GM23248 (cell line): ENCODE measurements at regions not wholly inside any gene's neighbourhood (a gene's known extent, or its start where the extent isn't known, plus 50 kb on each side); places are given as distances from the start of the nearest gene placed in this dataset.

ENCODE experiments used
- DNase-seq: peaks from one replicate; pipeline ENCODE4 v3.0.0-alpha.2; 2015
- H2AFZ ChIP-seq: fragments of 200-600 bp; sonication (generic); 2 replicates; pipeline ENCODE4 v1.6.1; 2016; ENCODE audit warnings: antibody characterized with exemption
- H3F3A ChIP-seq: fragments of 200-600 bp; sonication (generic); 2 replicates; pipeline ENCODE4 v1.6.1; 2016; ENCODE audit warnings: mild to moderate bottlenecking, antibody characterized with exemption, mixed run types; ENCODE audit not compliant: insufficient read depth
- H3K27ac ChIP-seq: fragments of 200-600 bp; sonication (generic); 2 replicates; pipeline ENCODE4 v1.5.1; 2016; ENCODE audit warnings: mild to moderate bottlenecking
- H3K27me3 ChIP-seq: fragments of 200-600 bp; sonication (generic); replicated peaks from 2 replicates; pipeline ENCODE4 v1.6.1; 2016; ENCODE audit warnings: mild to moderate bottlenecking; ENCODE audit not compliant: insufficient read depth
- H3K36me3 ChIP-seq: fragments of 200-600 bp; sonication (generic); 2 replicates; pipeline ENCODE4 v1.6.1; 2016; ENCODE audit warnings: low read depth, mild to moderate bottlenecking
- H3K4me1 ChIP-seq: fragments of 200-600 bp; sonication (generic); 2 replicates; pipeline ENCODE4 v1.6.1; 2016; ENCODE audit warnings: mild to moderate bottlenecking; ENCODE audit not compliant: insufficient read depth
- H3K4me2 ChIP-seq: fragments of 200-600 bp; sonication (generic); one replicate; pipeline ENCODE4 v1.6.1; 2016; ENCODE audit warnings: mild to moderate bottlenecking; ENCODE audit not compliant: unreplicated experiment
- H3K4me3 ChIP-seq: fragments of 200-600 bp; sonication (generic); 2 replicates; pipeline ENCODE4 v1.5.1; 2016; ENCODE audit warnings: mild to moderate bottlenecking
- H3K79me2 ChIP-seq: fragments of 200-600 bp; sonication (generic); 2 replicates; pipeline ENCODE4 v1.6.1; 2016; ENCODE audit warnings: mild to moderate bottlenecking; ENCODE audit not compliant: insufficient read depth
- H3K9ac ChIP-seq: fragments of 200-600 bp; sonication (generic); 2 replicates; pipeline ENCODE4 v1.6.1; 2016; ENCODE audit warnings: mild to moderate bottlenecking
- H3K9me2 ChIP-seq: fragments of 200-600 bp; sonication (generic); 2 replicates; pipeline ENCODE4 v1.6.1; 2016; ENCODE audit warnings: mixed run types, mild to moderate bottlenecking, moderate library complexity; ENCODE audit not compliant: insufficient read depth
- H3K9me3 ChIP-seq: fragments of 200-600 bp; sonication (generic); one replicate; pipeline ENCODE4 v1.6.1; 2017; ENCODE audit warnings: low read depth
- H4K20me1 ChIP-seq: fragments of 200-600 bp; sonication (generic); 2 replicates; pipeline ENCODE4 v1.6.0; 2016; ENCODE audit not compliant: insufficient read depth
- EZH2 ChIP-seq: fragments of 200-600 bp; sonication (generic); IDR thresholded peaks from 2 replicates; pipeline ENCODE4 v1.6.1; 2018; ENCODE audit warnings: antibody characterized with exemption, mild to moderate bottlenecking; ENCODE audit not compliant: insufficient read depth, poor library complexity, severe bottlenecking
- EZH2phosphoT487 ChIP-seq: fragments of 200-600 bp; sonication (generic); IDR thresholded peaks from 2 replicates; pipeline ENCODE4 v1.6.1; 2018; ENCODE audit warnings: antibody characterized with exemption, moderate library complexity, mild to moderate bottlenecking, low read depth; ENCODE audit not compliant: insufficient read depth
- WGBS, 2 experiments: methylation state at CpG; one replicate each; pipeline ENCODE4 v1.1.6; 2015 to 2017; ENCODE audit warnings: low lambda C conversion rate in 2 of 2, low coverage in 1 of 2; ENCODE audit errors: missing lambda C conversion rate in 2 of 2; 5-methylcytosine and 5-hydroxymethylcytosine counted together
- in situ Hi-C: fragments of 300-500 bp; cut with MboI; formaldehyde crosslinking; loops from 2 replicates; pipeline ENCODE4 v1.15.0; 2020

DNA sequence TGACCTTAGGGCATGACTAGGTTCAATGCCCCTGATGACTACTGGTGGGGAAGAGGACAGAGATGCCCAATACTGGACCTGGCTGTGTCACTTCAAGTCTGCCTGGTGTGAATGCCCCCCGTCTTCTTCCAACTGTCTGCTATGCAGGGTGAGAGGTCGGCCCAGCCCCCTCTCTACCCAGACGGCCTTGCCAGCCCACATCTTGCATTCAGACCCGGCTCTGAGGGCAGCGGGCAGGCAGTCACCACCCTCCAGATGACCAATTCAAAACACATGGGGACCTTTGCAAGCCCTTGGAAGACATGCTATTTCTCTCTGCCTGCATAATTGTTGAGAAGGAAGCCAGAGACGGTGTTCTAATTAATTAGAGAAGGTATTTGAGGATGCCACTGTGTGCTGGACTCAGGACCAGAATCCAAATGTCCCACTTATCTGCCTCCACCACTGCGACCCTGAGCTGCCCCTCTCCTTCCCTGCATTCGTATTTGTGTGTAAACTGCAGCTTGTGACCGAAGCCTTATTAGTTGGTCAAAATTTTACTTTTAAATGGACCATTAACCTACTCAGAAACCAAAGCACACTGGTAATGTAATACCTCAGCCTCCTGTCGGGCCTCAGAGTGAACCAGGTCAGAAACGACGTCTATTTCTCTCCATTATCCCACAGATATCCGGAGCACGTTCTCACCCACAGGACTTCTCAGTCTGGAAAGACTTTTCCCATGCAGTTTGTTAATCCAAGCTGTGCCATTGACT, 407.0 kb downstream of the ZNF536 start:
- H3K36me3 ChIP-seq, result no peaks in the 10 kb centered on the region
- H3K4me1 ChIP-seq, result no peaks in the 10 kb centered on the region
- H3K9me2 ChIP-seq, result no peaks in the 10 kb centered on the region
- no peaks in the 10 kb centered on the region for H3K79me2 ChIP-seq
- TF ChIP-seq EZH2 (no peak), EZH2phosphoT487 (no peak)
- H3F3A ChIP-seq, result no peaks in the 10 kb centered on the region
- no peak overlapping the region for H3K9ac ChIP-seq
- H3K4me2 ChIP-seq, result no peak overlapping the region
- H2AFZ ChIP-seq, result no peak overlapping the region
- no peak for DNase-seq
- H3K27me3 ChIP-seq, result peaks cover 10% of the 10 kb centered on the region; the same call in 1 of the 2 replicates
- no peak overlapping the region for H3K27ac ChIP-seq
- no peak overlapping the region for H3K4me3 ChIP-seq
- no peaks in the 10 kb centered on the region for H3K9me3 ChIP-seq
- no peaks in the 10 kb centered on the region for H4K20me1 ChIP-seq
- in situ Hi-C loops, result no loop called here
- 73 to 74% methylated on average over 13 to 14 of the region's 14 CpGs for WGBS, 2 experiments

DNA sequence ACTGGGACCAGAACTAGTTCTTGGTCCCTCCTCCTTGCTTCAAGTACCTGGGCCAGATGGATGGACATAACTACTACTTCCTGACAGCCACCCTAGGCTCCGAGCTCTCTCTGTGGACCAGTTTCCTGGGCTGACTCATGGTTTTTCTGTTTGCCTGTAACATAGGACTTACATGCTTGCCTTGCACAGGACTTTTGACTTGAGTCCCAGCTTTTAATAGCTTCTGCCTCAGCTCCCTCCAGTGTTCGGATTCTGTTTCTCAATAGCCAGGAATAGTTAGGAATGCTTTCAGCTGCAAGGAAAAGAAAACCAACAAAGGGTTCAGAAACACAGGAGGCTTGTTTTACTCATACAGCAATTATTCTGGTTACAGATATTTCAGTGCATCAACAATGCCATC, 405.9 kb downstream of the ZNF536 start:
- H3K36me3 ChIP-seq, result no peaks in the 10 kb centered on the region
- H3K9me3 ChIP-seq, result no peaks in the 10 kb centered on the region
- no peak for TF ChIP-seq EZH2
- no peak for TF ChIP-seq EZH2phosphoT487
- no peaks in the 10 kb centered on the region for H4K20me1 ChIP-seq
- 45 to 48% methylated on average over 2 of the region's 2 CpGs for WGBS, 2 experiments
- peaks cover 10% of the 10 kb centered on the region; the same call in 1 of the 2 replicates for H3K27me3 ChIP-seq
- H3K79me2 ChIP-seq, result no peaks in the 10 kb centered on the region
- in situ Hi-C loops, result no loop called here
- no peak overlapping the region for H3K27ac ChIP-seq
- no peak overlapping the region for H2AFZ ChIP-seq
- no peaks in the 10 kb centered on the region for H3K9me2 ChIP-seq
- H3K4me2 ChIP-seq, result no peak overlapping the region
- H3K4me3 ChIP-seq, result no peak overlapping the region
- H3K4me1 ChIP-seq, result no peaks in the 10 kb centered on the region
- DNase-seq, result no peak
- H3K9ac ChIP-seq, result no peak overlapping the region
- H3F3A ChIP-seq, result no peaks in the 10 kb centered on the region

DNA sequence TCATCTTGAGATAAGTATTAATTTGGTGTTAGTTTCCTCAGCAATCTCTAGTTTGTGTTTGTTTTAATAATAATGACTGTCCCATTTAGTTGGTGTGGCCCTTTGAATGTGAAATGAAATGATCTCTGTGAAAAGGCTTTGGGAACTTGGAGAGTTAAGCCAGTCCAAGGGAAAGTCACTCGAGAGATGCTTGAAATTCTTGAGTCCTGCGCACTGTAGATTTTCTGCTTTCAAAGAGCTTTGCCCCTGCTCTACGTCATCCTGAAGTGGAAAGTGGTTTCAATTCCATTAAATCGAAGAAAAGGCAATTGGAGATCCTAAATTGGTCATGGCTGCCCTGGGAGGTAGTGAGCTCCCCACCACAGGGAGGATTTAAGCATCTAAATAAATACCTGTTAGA, 403.8 kb downstream of the ZNF536 start:
- Histone ChIP-seq H3K79me2 (no peaks in the 10 kb centered on the region), H3K27me3 (0 out of 2 replicates have a peak, but pooled peaks cover 8% of the 10 kb centered on the region), H3K9ac (no peak overlapping the region), H3K27ac (no peak overlapping the region), H3K4me1 (no peaks in the 10 kb centered on the region), H3K36me3 (no peaks in the 10 kb centered on the region), H3F3A (no peaks in the 10 kb centered on the region), H3K9me3 (no peaks in the 10 kb centered on the region), H4K20me1 (no peaks in the 10 kb centered on the region), H3K4me2 (no peak overlapping the region), H3K4me3 (no peak overlapping the region), H3K9me2 (no peaks in the 10 kb centered on the region), H2AFZ (no peak overlapping the region)
- no peak for DNase-seq
- in situ Hi-C loops, result no loop called here
- 46 to 53% methylated on average over 4 of the region's 4 CpGs for WGBS, 2 experiments
- TF ChIP-seq EZH2phosphoT487 (no peak), EZH2 (no peak)

DNA sequence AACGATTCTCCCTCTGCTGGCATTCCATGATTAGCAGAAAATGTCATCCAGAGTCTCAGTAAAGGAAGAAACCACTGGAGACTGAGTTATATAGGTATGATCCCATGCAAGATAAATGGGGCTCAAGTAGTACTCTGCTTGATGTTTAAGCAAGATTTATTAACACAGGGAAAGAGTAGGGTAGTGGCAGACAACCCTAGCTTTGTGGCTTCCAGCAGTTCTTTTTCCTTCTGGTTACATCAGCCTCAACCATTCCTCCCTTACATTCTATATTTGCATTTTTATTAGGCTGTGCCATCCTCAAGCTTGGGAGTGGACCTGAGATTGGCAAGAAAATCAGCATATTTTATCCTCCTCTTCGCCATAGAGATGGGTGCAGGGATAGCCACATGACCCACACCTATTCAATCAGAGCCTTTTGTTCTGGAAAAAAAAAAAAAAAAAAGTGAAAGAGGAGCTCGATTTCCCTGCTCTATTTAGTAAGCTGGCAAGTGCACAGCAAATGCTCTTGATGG, 402.1 kb downstream of the ZNF536 start:
- H3K4me2 ChIP-seq, result no peak overlapping the region
- 0 out of 2 replicates have a peak, but pooled peaks cover 4% of the 10 kb centered on the region for H3K27me3 ChIP-seq
- in situ Hi-C loops, result no loop called here
- H3K9me3 ChIP-seq, result no peaks in the 10 kb centered on the region
- no peaks in the 10 kb centered on the region for H3K36me3 ChIP-seq
- no peak overlapping the region for H3K9ac ChIP-seq
- H3K4me1 ChIP-seq, result no peaks in the 10 kb centered on the region
- H2AFZ ChIP-seq, result no peak overlapping the region
- WGBS, 2 experiments, result 11 to 15% methylated on average over 3 of the region's 3 CpGs
- H4K20me1 ChIP-seq, result no peaks in the 10 kb centered on the region
- no peak overlapping the region for H3K27ac ChIP-seq
- TF ChIP-seq EZH2 (no peak), EZH2phosphoT487 (no peak)
- no peak overlapping the region for H3K4me3 ChIP-seq
- no peaks in the 10 kb centered on the region for H3K79me2 ChIP-seq
- H3F3A ChIP-seq, result no peaks in the 10 kb centered on the region
- no peaks in the 10 kb centered on the region for H3K9me2 ChIP-seq
- no peak for DNase-seq
